ENCODE measurements at regions not wholly inside any gene's neighbourhood (a gene's known extent, or its start where the extent isn't known, plus 50 kb on each side); places are given as distances from the start of the nearest gene placed in this dataset.

DNA sequence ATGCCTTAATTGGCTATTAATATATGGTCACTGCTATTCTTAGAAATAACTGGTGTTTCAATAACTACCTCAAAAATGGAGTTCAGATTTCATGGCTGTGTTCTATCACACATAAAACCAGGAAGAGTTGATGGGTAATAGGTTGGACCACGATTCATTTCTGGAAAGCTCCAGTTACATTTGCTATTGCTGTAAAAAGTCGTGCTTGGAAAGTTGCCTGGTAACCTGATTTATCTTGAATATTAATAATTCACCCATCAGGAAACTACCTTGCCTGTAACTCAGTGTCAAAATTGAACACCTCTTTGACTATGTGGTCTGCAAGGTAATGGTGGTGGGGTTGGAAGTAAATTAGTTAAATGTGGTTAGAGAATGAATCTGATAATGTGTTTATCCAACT lies 104.7 kb upstream of the IFNG-AS1 start:
- TF ChIP-seq POLR2A (IDR thresholded peaks at IDR 0.05): no peak
- no peak for TF ChIP-seq POLR2AphosphoS5 (IDR thresholded peaks at IDR 0.05)

Data from spleen (tissue), 3 donors.